ENCODE measurements at regions not wholly inside any gene's neighbourhood (a gene's known extent, or its start where the extent isn't known, plus 50 kb on each side); places are given as distances from the start of the nearest gene placed in this dataset.

- TF ChIP-seq RAD21 (IDR thresholded peaks at IDR 0.05) (no peak), FOXA2 (IDR thresholded peaks at IDR 0.05) (no peak), EGR1 (IDR thresholded peaks at IDR 0.05; ENCODE audit: low read depth in 2 of 2) (no peak), CTCF (IDR thresholded peaks at IDR 0.05; ENCODE audit: low read depth, low read length, missing input control) (no peak), RXRA (IDR thresholded peaks at IDR 0.05) (no peak), FOXA1 (IDR thresholded peaks at IDR 0.05) (no peak), NR2F2 (IDR thresholded peaks at IDR 0.05) (no peak), JUND (IDR thresholded peaks at IDR 0.05) (no peak), GABPA (IDR thresholded peaks at IDR 0.05 in 1 of 2, conservative IDR thresholded peaks at IDR 0.05 in 1 of 2) (no peak), YY1 (IDR thresholded peaks at IDR 0.05) (no peak), HNF4G (IDR thresholded peaks at IDR 0.05) (no peak)
- TF ChIP-seq, protein P1, sequence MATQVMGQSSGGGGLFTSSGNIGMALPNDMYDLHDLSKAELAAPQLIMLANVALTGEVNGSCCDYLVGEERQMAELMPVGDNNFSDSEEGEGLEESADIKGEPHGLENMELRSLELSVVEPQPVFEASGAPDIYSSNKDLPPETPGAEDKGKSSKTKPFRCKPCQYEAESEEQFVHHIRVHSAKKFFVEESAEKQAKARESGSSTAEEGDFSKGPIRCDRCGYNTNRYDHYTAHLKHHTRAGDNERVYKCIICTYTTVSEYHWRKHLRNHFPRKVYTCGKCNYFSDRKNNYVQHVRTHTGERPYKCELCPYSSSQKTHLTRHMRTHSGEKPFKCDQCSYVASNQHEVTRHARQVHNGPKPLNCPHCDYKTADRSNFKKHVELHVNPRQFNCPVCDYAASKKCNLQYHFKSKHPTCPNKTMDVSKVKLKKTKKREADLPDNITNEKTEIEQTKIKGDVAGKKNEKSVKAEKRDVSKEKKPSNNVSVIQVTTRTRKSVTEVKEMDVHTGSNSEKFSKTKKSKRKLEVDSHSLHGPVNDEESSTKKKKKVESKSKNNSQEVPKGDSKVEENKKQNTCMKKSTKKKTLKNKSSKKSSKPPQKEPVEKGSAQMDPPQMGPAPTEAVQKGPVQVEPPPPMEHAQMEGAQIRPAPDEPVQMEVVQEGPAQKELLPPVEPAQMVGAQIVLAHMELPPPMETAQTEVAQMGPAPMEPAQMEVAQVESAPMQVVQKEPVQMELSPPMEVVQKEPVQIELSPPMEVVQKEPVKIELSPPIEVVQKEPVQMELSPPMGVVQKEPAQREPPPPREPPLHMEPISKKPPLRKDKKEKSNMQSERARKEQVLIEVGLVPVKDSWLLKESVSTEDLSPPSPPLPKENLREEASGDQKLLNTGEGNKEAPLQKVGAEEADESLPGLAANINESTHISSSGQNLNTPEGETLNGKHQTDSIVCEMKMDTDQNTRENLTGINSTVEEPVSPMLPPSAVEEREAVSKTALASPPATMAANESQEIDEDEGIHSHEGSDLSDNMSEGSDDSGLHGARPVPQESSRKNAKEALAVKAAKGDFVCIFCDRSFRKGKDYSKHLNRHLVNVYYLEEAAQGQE (IDR thresholded peaks at IDR 0.05) = no peak
- TF ChIP-seq, protein P2, sequence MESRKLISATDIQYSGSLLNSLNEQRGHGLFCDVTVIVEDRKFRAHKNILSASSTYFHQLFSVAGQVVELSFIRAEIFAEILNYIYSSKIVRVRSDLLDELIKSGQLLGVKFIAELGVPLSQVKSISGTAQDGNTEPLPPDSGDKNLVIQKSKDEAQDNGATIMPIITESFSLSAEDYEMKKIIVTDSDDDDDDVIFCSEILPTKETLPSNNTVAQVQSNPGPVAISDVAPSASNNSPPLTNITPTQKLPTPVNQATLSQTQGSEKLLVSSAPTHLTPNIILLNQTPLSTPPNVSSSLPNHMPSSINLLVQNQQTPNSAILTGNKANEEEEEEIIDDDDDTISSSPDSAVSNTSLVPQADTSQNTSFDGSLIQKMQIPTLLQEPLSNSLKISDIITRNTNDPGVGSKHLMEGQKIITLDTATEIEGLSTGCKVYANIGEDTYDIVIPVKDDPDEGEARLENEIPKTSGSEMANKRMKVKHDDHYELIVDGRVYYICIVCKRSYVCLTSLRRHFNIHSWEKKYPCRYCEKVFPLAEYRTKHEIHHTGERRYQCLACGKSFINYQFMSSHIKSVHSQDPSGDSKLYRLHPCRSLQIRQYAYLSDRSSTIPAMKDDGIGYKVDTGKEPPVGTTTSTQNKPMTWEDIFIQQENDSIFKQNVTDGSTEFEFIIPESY (IDR thresholded peaks at IDR 0.05) = no peak
- TF ChIP-seq, protein P3, sequence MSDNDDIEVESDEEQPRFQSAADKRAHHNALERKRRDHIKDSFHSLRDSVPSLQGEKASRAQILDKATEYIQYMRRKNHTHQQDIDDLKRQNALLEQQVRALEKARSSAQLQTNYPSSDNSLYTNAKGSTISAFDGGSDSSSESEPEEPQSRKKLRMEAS (IDR thresholded peaks at IDR 0.05) = no peak
- H3K9ac ChIP-seq (ENCODE audit: low read depth in 1 of 2, low read length in 2 of 2) = no peak overlapping the region
- H3K4me3 ChIP-seq (ENCODE audit: low read depth in 1 of 3, low read length in 3 of 3) = no peak overlapping the region
- 81% methylated on average over 1 of the region's 1 CpG for WGBS
- no peaks in the 10 kb centered on the region for H3K4me1 ChIP-seq (ENCODE audit: control insufficient read depth in 4 of 4, insufficient read depth in 4 of 4, low read length in 3 of 4)
- no peak for DNase-seq (ENCODE audit: low spot score)
- no peaks in the 10 kb centered on the region for H3K9me3 ChIP-seq (ENCODE audit: control insufficient read depth in 4 of 4, low read length in 3 of 4)
- no peaks in the 10 kb centered on the region for H3K36me3 ChIP-seq (ENCODE audit: control insufficient read depth in 4 of 4, insufficient read depth in 3 of 4, low read depth in 1 of 4, low read length in 3 of 4)
- H3K27ac ChIP-seq (ENCODE audit: low read depth in 1 of 2, low read length in 2 of 2) = no peak overlapping the region
- peaks cover 0 to 5% (median 1%) of the 10 kb centered on the region in 4 donors for H3K27me3 ChIP-seq (ENCODE audit: control insufficient read depth in 4 of 4, insufficient read depth in 4 of 4, low read length in 3 of 4)
Measured at GRCh38 chr9:1722404-1722803, 292.7 kb upstream of the SMARCA2 start.

DNA sequence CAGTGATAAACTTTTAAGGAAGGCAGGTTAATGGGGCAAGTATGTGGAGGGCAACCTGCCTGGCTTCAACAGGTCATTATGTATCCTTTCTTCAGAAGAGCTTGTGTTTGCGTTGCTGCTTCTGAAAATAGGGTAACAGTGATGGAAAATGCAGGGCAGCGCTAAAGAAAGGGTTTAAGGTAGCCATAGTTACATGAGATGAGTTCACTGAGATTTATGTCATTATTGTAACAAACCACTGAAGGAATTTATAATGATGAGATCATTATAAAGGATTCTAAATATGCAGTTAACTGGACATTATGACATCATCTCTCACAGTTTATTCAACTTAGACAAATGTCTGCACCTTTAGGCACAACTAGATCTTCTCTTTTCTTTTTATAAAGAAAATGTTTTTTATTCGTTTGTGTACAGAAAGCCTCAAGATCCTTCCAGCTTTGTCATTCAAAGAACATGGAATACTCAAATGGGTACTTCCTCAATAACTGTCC, 291.6 kb upstream of the SMARCA2 start:
- H3K27me3 ChIP-seq (ENCODE audit: control insufficient read depth in 4 of 4, insufficient read depth in 4 of 4, low read length in 3 of 4) = peaks cover 0 to 9% (median 1%) of the 10 kb centered on the region in 4 donors
- no peak for TF ChIP-seq RXRA (IDR thresholded peaks at IDR 0.05)
- no peak for TF ChIP-seq EGR1 (IDR thresholded peaks at IDR 0.05; ENCODE audit: low read depth in 2 of 2)
- TF ChIP-seq TAF1 (conservative IDR thresholded peaks at IDR 0.05) = no peak
- TF ChIP-seq FOXA2 (IDR thresholded peaks at IDR 0.05) = no peak
- TF ChIP-seq, protein P2 (IDR thresholded peaks at IDR 0.05) = no peak
- no peak for DNase-seq (ENCODE audit: low spot score)
- H3K27ac ChIP-seq (ENCODE audit: low read depth in 1 of 2, low read length in 2 of 2) = no peak overlapping the region
- no peaks in the 10 kb centered on the region for H3K4me1 ChIP-seq (ENCODE audit: control insufficient read depth in 4 of 4, insufficient read depth in 4 of 4, low read length in 3 of 4)
- no peak overlapping the region for H3K4me3 ChIP-seq (ENCODE audit: low read depth in 1 of 3, low read length in 3 of 3)
- no peaks in the 10 kb centered on the region for H3K36me3 ChIP-seq (ENCODE audit: control insufficient read depth in 4 of 4, insufficient read depth in 3 of 4, low read depth in 1 of 4, low read length in 3 of 4)
- WGBS = 78% methylated on average over 3 of the region's 3 CpGs
- H3K9ac ChIP-seq (ENCODE audit: low read depth in 1 of 2, low read length in 2 of 2) = no peak overlapping the region
- no peaks in the 10 kb centered on the region for H3K9me3 ChIP-seq (ENCODE audit: control insufficient read depth in 4 of 4, low read length in 3 of 4)

Measured in liver (tissue), 8 donors.